GM12878 (cell line): ENCODE measurements at regions not wholly inside any gene's neighbourhood (a gene's known extent, or its start where the extent isn't known, plus 50 kb on each side); places are given as distances from the start of the nearest gene placed in this dataset.

Experiments used
- ATAC-seq: fragments of 200-7000 bp; cut with Tn5 transposase; 3 replicates; pipeline ENCODE4 v1.9.1; 2020; ENCODE audit warnings: mild to moderate bottlenecking, moderate library complexity
- BruUV-seq: library from RNA; stranded (reverse); fragments of 400-500 nt; replicated peaks from 2 replicates; lab custom pipeline; 2021; lab: Mats Ljungman, UMichigan
- CTCF ChIA-PET: fragments of 300-600 bp; sonication (Branson Sonifier 250); formaldehyde crosslinking; extraction: SDS; loops from one replicate; lab custom pipeline; 2021; ENCODE audit warnings: inconsistent platforms; lab: Yijun Ruan, JAX
- POLR2A ChIA-PET: fragments of 350-600 bp; formaldehyde crosslinking; extraction: SDS; loops from one replicate; lab custom pipeline; 2021; ENCODE audit warnings: inconsistent platforms; lab: Charles Lee
- RAD21 ChIA-PET: fragments of 300-600 bp; sonication (Branson Sonifier 250); formaldehyde crosslinking; loops from one replicate; lab custom pipeline; 2023; ENCODE audit warnings: antibody characterized with exemption; ENCODE audit not compliant: unreplicated experiment; lab: Charles Lee
- SMC1A ChIA-PET: fragments of 300-600 bp; sonication (Branson Sonifier 250); formaldehyde crosslinking; loops from one replicate; lab custom pipeline; 2023; ENCODE audit not compliant: unreplicated experiment, uncharacterized antibody; lab: Charles Lee
- DNase-seq: peaks from one replicate; pipeline ENCODE4 v3.0.0-alpha.2; 2011; ENCODE audit warnings: low read depth, low spot score
- FAIRE-seq: peaks from 3 replicates; lab custom pipeline; 2011; peaks lifted over from hg19 to GRCh38; lab: Jason Lieb, UNC
- H2AFZ ChIP-seq: 2 replicates; pipeline ENCODE4 v1.6.0; 2011; ENCODE audit warnings: low read depth, low read length, control low read depth; ENCODE audit not compliant: control insufficient read depth
- H3K27ac ChIP-seq: 2 replicates; pipeline ENCODE4 v1.5.1; 2011; ENCODE audit warnings: control low read depth; ENCODE audit not compliant: control insufficient read depth, insufficient read depth
- H3K27me3 ChIP-seq, 2 experiments: replicated peaks in 1 of 2; 2 replicates each; pipeline versions ENCODE4 v1.6.0 to v1.6.1; 2011; ENCODE audit warnings: low read length in 1 of 2; ENCODE audit not compliant: control insufficient read depth in 2 of 2, insufficient read depth in 2 of 2
- H3K36me3 ChIP-seq, 2 experiments: 2 replicates each; pipeline ENCODE4 v1.5.1; 2011; ENCODE audit warnings: low read length in 1 of 2; ENCODE audit not compliant: control insufficient read depth in 2 of 2, insufficient read depth in 2 of 2
- H3K4me1 ChIP-seq: 2 replicates; pipeline ENCODE4 v1.6.1; 2011; ENCODE audit warnings: mild to moderate bottlenecking, low read length, moderate library complexity, mixed read lengths; ENCODE audit not compliant: control insufficient read depth, insufficient read depth
- H3K4me2 ChIP-seq: 2 replicates; pipeline ENCODE4 v1.6.0; 2011; ENCODE audit warnings: control low read depth; ENCODE audit not compliant: control insufficient read depth, insufficient read depth
- H3K4me3 ChIP-seq: fragments of 200-600 bp; sonication (generic); 2 replicates; pipeline ENCODE4 v1.5.1; 2016
- H3K79me2 ChIP-seq: 2 replicates; pipeline ENCODE4 v1.6.0; 2011; ENCODE audit warnings: low read length; ENCODE audit not compliant: control insufficient read depth, insufficient read depth
- H3K9ac ChIP-seq: 2 replicates; pipeline ENCODE4 v1.8.0; 2011; ENCODE audit warnings: low read length, control low read depth, mixed read lengths; ENCODE audit not compliant: control insufficient read depth, insufficient read depth
- H3K9me3 ChIP-seq: replicated peaks from 3 replicates; pipeline ENCODE4 v1.5.1; 2011; ENCODE audit warnings: mild to moderate bottlenecking, low read length; ENCODE audit not compliant: control insufficient read depth, insufficient read depth
- H4K20me1 ChIP-seq: 2 replicates; pipeline ENCODE4 v1.6.0; 2011; ENCODE audit not compliant: control insufficient read depth, insufficient read depth
- ATF2 ChIP-seq: IDR thresholded peaks from 2 replicates; pipeline ENCODE4 v1.6.1; 2012; ENCODE audit warnings: low read length, inconsistent platforms
- CREB1 ChIP-seq: IDR thresholded peaks from 2 replicates; pipeline ENCODE4 v1.6.1; 2012; ENCODE audit warnings: low read depth, mild to moderate bottlenecking, inconsistent platforms
- ELK1 ChIP-seq: IDR thresholded peaks from 2 replicates; pipeline ENCODE4 v1.6.1; 2012; ENCODE audit warnings: low read depth, low read length, improper control_type of control experiment
- FOXM1 ChIP-seq: IDR thresholded peaks from 2 replicates; pipeline ENCODE4 v1.6.1; 2012; ENCODE audit warnings: low read depth, mild to moderate bottlenecking, inconsistent platforms, low read length, moderate library complexity
- SMC3 ChIP-seq: IDR thresholded peaks from 2 replicates; pipeline ENCODE4 v1.6.1; 2011; ENCODE audit warnings: low read length, improper control_type of control experiment, borderline replicate concordance
- ZNF217 ChIP-seq: fragments of 450-650 bp; IDR thresholded peaks from 2 replicates; pipeline ENCODE4 v1.6.1; 2017; ENCODE audit warnings: antibody characterized with exemption, mild to moderate bottlenecking
- ZNF24 ChIP-seq: fragments of 450-650 bp; IDR thresholded peaks from 2 replicates; pipeline ENCODE4 v1.6.1; 2017; ENCODE audit warnings: antibody characterized with exemption, mild to moderate bottlenecking
- WGBS: methylation state at CpG from one replicate; pipeline ENCODE4 v1.1.6; 2016; ENCODE audit warnings: low lambda C conversion rate; ENCODE audit not compliant: insufficient replicate concordance, insufficient coverage; ENCODE audit errors: missing lambda C conversion rate; 5-methylcytosine and 5-hydroxymethylcytosine counted together
- in situ Hi-C: fragments of 300-500 bp; cut with MboI; formaldehyde crosslinking; loops from 9 replicates; pipeline ENCODE4 v1.14.3; 2018; ENCODE audit warnings: mixed read lengths
- intact Hi-C: fragments of 100-400 bp; cut with micrococcal nuclease; formaldehyde crosslinking; loops from one replicate; pipeline ENCODE4 v1.14.2; 2022; ENCODE audit not compliant: unreplicated experiment

GRCh38 chr4:156188596-156188995 lies 234.9 kb upstream of the CTSO start:
- Histone ChIP-seq H3K79me2 (no peaks in the 10 kb centered on the region), H2AFZ (no peak overlapping the region)
- WGBS, result 4% methylated on average over 1 of the region's 1 CpG
- no peak for ATAC-seq
- RAD21 ChIA-PET, result interaction anchor here (1.9 kb wide), 1 partner anchor 12 kb away, joined by 5 read pairs; no protein-coding TSS in a partner anchor
- CTCF ChIA-PET, result interaction anchor here (1.3 to 1.6 kb wide), 2 partner anchors 10 to 17 kb away, joined by 3 to 7 read pairs; no protein-coding TSS in a partner anchor
- no peak for TF ChIP-seq ZNF24
- TF ChIP-seq ZNF217, result no peak
- no peak for TF ChIP-seq ATF2
- TF ChIP-seq FOXM1, result no peak
- TF ChIP-seq SMC3, result no peak
- no peak for TF ChIP-seq ELK1
- no peak for TF ChIP-seq CREB1
- TF ChIP-seq, all 136 proteins: peak for 0
- no peak overlapping the region for H3K4me2 ChIP-seq
- intact Hi-C loops, result no loop called here
- H3K4me1 ChIP-seq, result no peaks in the 10 kb centered on the region
- H3K27me3 ChIP-seq, result no peaks in the 10 kb centered on the region
- H3K36me3 ChIP-seq, result no peaks in the 10 kb centered on the region
- POLR2A ChIA-PET, result no interaction called here
- no peaks in the 10 kb centered on the region for H4K20me1 ChIP-seq
- H3K9me3 ChIP-seq, result no peaks in the 10 kb centered on the region
- FAIRE-seq, result no peak
- no peak overlapping the region for H3K9ac ChIP-seq
- H3K27ac ChIP-seq, result no peak overlapping the region
- DNase-seq, result no peak
- no peak overlapping the region for H3K4me3 ChIP-seq
- SMC1A ChIA-PET, result interaction anchor here (1.0 to 1.4 kb wide), 3 partner anchors 9 to 66 kb away, joined by 3 read pairs; no protein-coding TSS in a partner anchor
- BruUV-seq, result no TSS peak
- in situ Hi-C loops, result no loop called here
